ENCODE measurements at regions not wholly inside any gene's neighbourhood (a gene's known extent, or its start where the extent isn't known, plus 50 kb on each side); places are given as distances from the start of the nearest gene placed in this dataset.

DNA sequence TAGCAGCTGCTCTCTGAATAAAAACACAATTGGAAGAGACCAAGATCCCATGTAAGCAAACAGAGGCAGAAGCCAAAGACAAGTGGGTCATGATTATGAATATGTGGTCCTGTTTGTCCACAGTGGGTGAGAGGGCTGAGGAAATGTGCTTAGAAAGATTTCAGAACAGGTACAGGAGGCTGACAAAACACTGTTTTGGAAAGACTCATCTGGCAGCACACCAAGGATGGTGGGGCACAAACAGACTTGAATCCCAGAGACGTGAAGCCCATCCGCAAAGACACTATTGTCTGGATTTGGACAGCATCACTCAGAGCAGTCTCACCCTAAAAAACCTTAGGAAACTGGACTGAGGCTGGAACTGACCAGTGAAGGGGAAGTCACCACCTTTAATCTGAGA lies 85.0 kb downstream of the ADRB2 start:
- Histone ChIP-seq H2BK12ac (ENCODE audit: low read depth, low read length) (peak overlapping the region; percentile 22), H2BK5ac (ENCODE audit: low read depth, low read length) (no peak overlapping the region), H3K27ac (ENCODE audit: low read depth, low read length) (no peak overlapping the region), H3K4ac (replicated peaks; ENCODE audit: insufficient read length, low read depth, low read length) (no peak overlapping the region), H3K14ac (ENCODE audit: insufficient read length) (no peak overlapping the region), H4K91ac (replicated peaks; ENCODE audit: insufficient read length, low read length) (no peak overlapping the region), H2BK20ac (ENCODE audit: low read length) (peak overlapping the region; percentile 52; the same call in 1 of the 2 replicates), H2BK120ac (replicated peaks; ENCODE audit: low read depth, low read length) (no peak overlapping the region), H2BK15ac (ENCODE audit: low read length) (no peak overlapping the region), H2AK5ac (ENCODE audit: low read depth, low read length) (0 out of 2 replicates have a peak overlapping the region, but pooled peaks have one; percentile 24), H4K8ac (ENCODE audit: extremely low read depth, insufficient read depth, low read length) (no peak overlapping the region), H3K36me3 (ENCODE audit: control insufficient read depth in 2 of 4, insufficient read depth in 4 of 4, low read length in 3 of 4) (no peaks in the 10 kb centered on the region; a peak in 1 of 8 replicates), H3K4me2 (ENCODE audit: insufficient read depth in 1 of 2, low read depth in 2 of 2, low read length in 2 of 2) (no peak overlapping the region), H2AFZ (ENCODE audit: low read length) (no peak overlapping the region), H3K56ac (replicated peaks; ENCODE audit: insufficient read length, low read depth, low read length) (no peak overlapping the region), H3K18ac (ENCODE audit: extremely low read depth, low read length) (no peak overlapping the region), H3K4me1 (replicated peaks in 1 of 4; ENCODE audit: control insufficient read depth in 3 of 4, insufficient read depth in 4 of 4, low read length in 3 of 4) (peaks cover 4 to 17% (median 9%) of the 10 kb centered on the region in 4 experiments), H3K9ac (replicated peaks in 1 of 4; ENCODE audit: extremely low read depth in 1 of 4, low read depth in 3 of 4, low read length in 3 of 4) (no peak overlapping the region), H3K79me1 (ENCODE audit: low read depth, low read length) (no peaks in the 10 kb centered on the region), H4K5ac (ENCODE audit: insufficient read length, low read depth, low read length) (no peak overlapping the region), H3K79me2 (ENCODE audit: control insufficient read depth in 1 of 2, insufficient read depth in 2 of 2, low read length in 2 of 2) (no peaks in the 10 kb centered on the region), H3K23ac (ENCODE audit: insufficient read length) (no peak overlapping the region), H3K9me3 (ENCODE audit: insufficient read depth in 2 of 2, low read depth in 1 of 2, low read length in 1 of 2) (no peaks in the 10 kb centered on the region), H3K4me3 (ENCODE audit: extremely low read depth in 1 of 4, insufficient read depth in 2 of 4, low read depth in 3 of 4, low read length in 4 of 4) (no peak overlapping the region), H3K23me2 (ENCODE audit: low read depth, low read length) (no peaks in the 10 kb centered on the region), H3K27me3 (replicated peaks in 1 of 4; ENCODE audit: control insufficient read depth in 3 of 4, extremely low read depth in 1 of 4, insufficient read depth in 3 of 4, low read length in 3 of 4) (no peaks in the 10 kb centered on the region), H4K20me1 (replicated peaks in 1 of 2; ENCODE audit: control insufficient read depth in 1 of 2, insufficient read depth in 2 of 2, low read length in 2 of 2) (no peaks in the 10 kb centered on the region)
- WGBS, 2 experiments (ENCODE audit: extremely low coverage in 1 of 2, insufficient coverage in 1 of 2, insufficient read length in 1 of 2, insufficient replicate concordance in 2 of 2, low coverage in 1 of 2, low lambda C conversion rate in 2 of 2, missing lambda C conversion rate in 1 of 2): 97% methylated on average over 2 of the region's 2 CpGs; no CpG with 5 or more reads in 1 of the 2 experiments
- DNase-seq (ENCODE audit: low read depth in 1 of 2, low spot score in 2 of 2) (no peak), FAIRE-seq (no peak)
- ChIA-PET POLR2A (ENCODE audit: partially characterized antibody) (no interaction called here), CTCF (ENCODE audit: partially characterized antibody) (interaction anchor here (0.9 to 7.6 kb wide), 10 partner anchors 12 to 354 kb away, joined by 3 to 114 read pairs (median 6); partner anchors contain the start of gene ADRB2)
- no peak for TF ChIP-seq RXRA (IDR thresholded peaks at IDR 0.05; ENCODE audit: insufficient read depth, low read depth, low read length)
- no peak for TF ChIP-seq HDAC6 (IDR thresholded peaks at IDR 0.05; ENCODE audit: low read depth, low read length)
- no peak for TF ChIP-seq TAF7 (optimal IDR thresholded peaks at IDR 0.05; ENCODE audit: borderline replicate concordance, low read depth, low read length)
- no peak for TF ChIP-seq KDM5A (IDR thresholded peaks at IDR 0.05; ENCODE audit: low read length)
- no peak for TF ChIP-seq KDM1A (IDR thresholded peaks at IDR 0.05; ENCODE audit: borderline replicate concordance, low read length)
- TF ChIP-seq, protein P1, sequence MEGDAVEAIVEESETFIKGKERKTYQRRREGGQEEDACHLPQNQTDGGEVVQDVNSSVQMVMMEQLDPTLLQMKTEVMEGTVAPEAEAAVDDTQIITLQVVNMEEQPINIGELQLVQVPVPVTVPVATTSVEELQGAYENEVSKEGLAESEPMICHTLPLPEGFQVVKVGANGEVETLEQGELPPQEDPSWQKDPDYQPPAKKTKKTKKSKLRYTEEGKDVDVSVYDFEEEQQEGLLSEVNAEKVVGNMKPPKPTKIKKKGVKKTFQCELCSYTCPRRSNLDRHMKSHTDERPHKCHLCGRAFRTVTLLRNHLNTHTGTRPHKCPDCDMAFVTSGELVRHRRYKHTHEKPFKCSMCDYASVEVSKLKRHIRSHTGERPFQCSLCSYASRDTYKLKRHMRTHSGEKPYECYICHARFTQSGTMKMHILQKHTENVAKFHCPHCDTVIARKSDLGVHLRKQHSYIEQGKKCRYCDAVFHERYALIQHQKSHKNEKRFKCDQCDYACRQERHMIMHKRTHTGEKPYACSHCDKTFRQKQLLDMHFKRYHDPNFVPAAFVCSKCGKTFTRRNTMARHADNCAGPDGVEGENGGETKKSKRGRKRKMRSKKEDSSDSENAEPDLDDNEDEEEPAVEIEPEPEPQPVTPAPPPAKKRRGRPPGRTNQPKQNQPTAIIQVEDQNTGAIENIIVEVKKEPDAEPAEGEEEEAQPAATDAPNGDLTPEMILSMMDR (IDR thresholded peaks at IDR 0.05; ENCODE audit: control extremely low read depth in 1 of 3, insufficient read depth in 1 of 3, low read depth in 1 of 3, low read length in 3 of 3): no peak
- TF ChIP-seq RBBP5 (IDR thresholded peaks at IDR 0.05; ENCODE audit: borderline replicate concordance, low read depth, low read length): no peak
- TF ChIP-seq POU5F1 (IDR thresholded peaks at IDR 0.05; ENCODE audit: low read depth, low read length): no peak
- TF ChIP-seq TCF12 (IDR thresholded peaks at IDR 0.05; ENCODE audit: low read depth, low read length): no peak
- no peak for TF ChIP-seq PHF8 (conservative IDR thresholded peaks at IDR 0.05; ENCODE audit: low read depth, low read length)

Data from H1 (cell line).